ENCODE measurements at regions not wholly inside any gene's neighbourhood (a gene's known extent, or its start where the extent isn't known, plus 50 kb on each side); places are given as distances from the start of the nearest gene placed in this dataset.

DNA sequence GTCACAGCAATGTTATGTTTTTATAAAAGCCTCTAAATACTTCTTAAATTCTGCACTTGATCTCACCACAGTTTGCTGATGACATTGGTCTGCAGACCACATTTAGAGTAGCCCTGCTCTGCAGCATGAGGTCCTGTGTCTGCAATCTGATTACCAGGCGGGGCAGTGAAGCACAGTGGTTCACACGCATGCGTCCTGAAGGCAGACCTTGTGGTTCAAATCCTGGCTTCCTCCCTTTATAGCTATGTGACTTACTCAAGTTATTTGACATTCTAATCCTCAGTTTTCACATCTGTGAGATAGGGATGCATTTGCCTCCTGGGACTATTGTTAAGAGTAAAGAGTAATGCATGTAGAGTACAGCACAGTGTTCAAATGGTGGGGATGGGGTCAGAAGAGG is 50.3 kb downstream of the BMAL2 start:
- no peaks in the 10 kb centered on the region for H3K36me3 Mint-ChIP-seq (ENCODE audit: unreplicated experiment)
- H3K4me1 Mint-ChIP-seq (ENCODE audit: low read depth, unreplicated experiment) = no peaks in the 10 kb centered on the region
- H3K9me3 Mint-ChIP-seq (ENCODE audit: unreplicated experiment) = no peaks in the 10 kb centered on the region
- no peak for DNase-seq
- TF ChIP-seq, protein P1, sequence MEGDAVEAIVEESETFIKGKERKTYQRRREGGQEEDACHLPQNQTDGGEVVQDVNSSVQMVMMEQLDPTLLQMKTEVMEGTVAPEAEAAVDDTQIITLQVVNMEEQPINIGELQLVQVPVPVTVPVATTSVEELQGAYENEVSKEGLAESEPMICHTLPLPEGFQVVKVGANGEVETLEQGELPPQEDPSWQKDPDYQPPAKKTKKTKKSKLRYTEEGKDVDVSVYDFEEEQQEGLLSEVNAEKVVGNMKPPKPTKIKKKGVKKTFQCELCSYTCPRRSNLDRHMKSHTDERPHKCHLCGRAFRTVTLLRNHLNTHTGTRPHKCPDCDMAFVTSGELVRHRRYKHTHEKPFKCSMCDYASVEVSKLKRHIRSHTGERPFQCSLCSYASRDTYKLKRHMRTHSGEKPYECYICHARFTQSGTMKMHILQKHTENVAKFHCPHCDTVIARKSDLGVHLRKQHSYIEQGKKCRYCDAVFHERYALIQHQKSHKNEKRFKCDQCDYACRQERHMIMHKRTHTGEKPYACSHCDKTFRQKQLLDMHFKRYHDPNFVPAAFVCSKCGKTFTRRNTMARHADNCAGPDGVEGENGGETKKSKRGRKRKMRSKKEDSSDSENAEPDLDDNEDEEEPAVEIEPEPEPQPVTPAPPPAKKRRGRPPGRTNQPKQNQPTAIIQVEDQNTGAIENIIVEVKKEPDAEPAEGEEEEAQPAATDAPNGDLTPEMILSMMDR (IDR thresholded peaks at IDR 0.05; ENCODE audit: partially characterized antibody, unreplicated experiment) = no peak
- no peak overlapping the region for H3K27ac Mint-ChIP-seq (ENCODE audit: unreplicated experiment)
- H3K4me3 Mint-ChIP-seq (ENCODE audit: unreplicated experiment) = no peak overlapping the region
- no peaks in the 10 kb centered on the region for H3K27me3 Mint-ChIP-seq (ENCODE audit: unreplicated experiment)

DNA sequence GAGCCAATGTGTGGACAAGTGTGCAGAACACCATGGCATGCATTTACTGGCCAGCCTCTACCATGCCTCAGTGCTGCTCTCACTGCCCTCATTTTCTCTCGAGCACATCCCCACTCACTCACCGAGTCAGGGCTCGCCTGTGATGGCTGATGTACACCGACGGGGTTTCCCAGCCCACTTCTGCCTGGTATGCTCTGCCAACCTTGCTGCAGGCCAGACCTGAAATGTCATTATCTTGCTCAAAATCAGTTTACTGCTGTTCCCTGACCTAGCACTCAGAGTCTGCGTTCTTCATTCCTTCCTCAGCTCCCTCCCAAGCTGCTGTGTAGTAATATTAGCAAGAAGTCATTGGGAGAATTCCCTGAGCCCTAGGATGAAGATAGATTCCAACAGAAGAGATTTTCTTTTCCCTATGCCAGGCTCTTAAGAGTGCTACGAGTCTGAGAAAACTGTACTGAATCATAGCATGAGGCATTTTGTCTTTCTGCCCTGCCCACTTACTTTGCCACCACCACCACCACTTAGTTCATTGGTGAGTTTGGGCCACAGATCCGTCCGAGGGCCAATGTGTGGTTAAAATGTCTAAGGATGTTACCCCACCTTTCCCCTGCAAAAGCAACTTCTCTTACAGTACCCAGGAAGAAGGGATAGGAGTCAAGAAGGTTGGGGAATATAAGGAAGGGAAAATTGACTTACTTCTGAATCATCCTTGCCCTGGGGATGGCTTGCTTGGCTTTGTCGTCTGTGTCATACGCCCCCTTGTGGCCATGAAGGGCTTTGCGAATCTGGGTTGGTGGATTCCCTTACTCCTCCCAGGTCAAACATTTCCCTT is 51.0 kb downstream of the BMAL2 start:
- H3K27ac Mint-ChIP-seq (ENCODE audit: unreplicated experiment) = no peak overlapping the region
- peak; percentile 84 for DNase-seq
- no peaks in the 10 kb centered on the region for H3K36me3 Mint-ChIP-seq (ENCODE audit: unreplicated experiment)
- H3K9me3 Mint-ChIP-seq (ENCODE audit: unreplicated experiment) = no peaks in the 10 kb centered on the region
- no peaks in the 10 kb centered on the region for H3K27me3 Mint-ChIP-seq (ENCODE audit: unreplicated experiment)
- no peaks in the 10 kb centered on the region for H3K4me1 Mint-ChIP-seq (ENCODE audit: low read depth, unreplicated experiment)
- no peak overlapping the region for H3K4me3 Mint-ChIP-seq (ENCODE audit: unreplicated experiment)
- TF ChIP-seq, protein P1 (IDR thresholded peaks at IDR 0.05; ENCODE audit: partially characterized antibody, unreplicated experiment) = peak; percentile 92

DNA sequence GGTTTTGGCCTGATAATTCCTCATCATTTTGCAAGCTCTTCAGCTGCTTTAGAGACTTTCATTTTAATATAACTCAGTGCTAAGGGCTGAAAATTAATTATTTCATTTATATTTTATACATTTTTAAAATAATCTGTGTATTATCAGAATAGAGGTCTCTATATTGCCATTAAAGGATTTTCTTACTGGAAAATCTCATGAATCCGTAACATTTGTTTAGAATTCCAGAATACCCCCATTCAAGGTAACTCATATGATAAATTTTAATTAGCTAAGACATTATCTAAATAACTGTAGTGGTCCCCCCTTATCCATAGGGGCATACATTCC is 51.6 kb downstream of the BMAL2 start:
- no peaks in the 10 kb centered on the region for H3K36me3 Mint-ChIP-seq (ENCODE audit: unreplicated experiment)
- no peak overlapping the region for H3K27ac Mint-ChIP-seq (ENCODE audit: unreplicated experiment)
- no peaks in the 10 kb centered on the region for H3K27me3 Mint-ChIP-seq (ENCODE audit: unreplicated experiment)

DNA sequence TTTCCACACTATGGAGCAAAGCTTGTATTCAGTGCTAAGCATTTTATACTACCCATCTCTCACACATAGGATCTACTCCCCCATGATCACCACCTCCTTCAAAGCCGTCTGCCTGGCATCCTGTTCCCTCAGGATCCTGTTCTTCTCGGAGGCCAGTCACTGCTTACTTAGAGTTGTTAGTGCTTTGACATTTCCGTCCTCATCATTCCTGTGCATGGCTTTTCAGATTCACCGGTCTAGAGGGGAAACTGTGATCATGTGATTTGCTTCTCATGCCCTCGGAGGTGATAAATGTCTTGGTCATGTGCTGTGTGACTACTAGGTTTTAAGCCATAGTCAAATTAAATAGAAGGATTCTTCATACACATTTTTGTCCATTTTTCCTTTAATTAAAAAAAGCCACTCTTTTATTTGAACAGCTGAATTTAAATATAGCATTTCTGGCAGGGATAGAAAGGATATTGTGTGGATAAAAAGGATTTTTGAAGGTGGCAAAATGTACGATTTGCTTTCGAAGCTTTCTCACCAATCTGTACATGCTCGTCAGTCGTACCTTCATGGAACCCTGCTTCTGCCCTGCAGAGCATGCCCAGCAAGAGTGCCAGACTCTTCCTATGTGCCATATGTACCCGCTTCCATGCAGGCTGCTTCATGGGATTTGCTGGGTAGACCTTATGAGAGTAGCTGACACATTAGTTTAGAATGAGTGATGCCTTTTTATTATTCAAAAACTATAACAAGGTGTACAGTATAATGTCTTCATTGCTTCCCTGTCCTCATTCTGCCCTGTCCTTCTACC is 53.3 kb downstream of the BMAL2 start:
- Mint-ChIP-seq H3K27ac (ENCODE audit: unreplicated experiment) (no peak overlapping the region), H3K4me1 (ENCODE audit: low read depth, unreplicated experiment) (no peaks in the 10 kb centered on the region), H3K36me3 (ENCODE audit: unreplicated experiment) (no peaks in the 10 kb centered on the region), H3K9me3 (ENCODE audit: unreplicated experiment) (no peaks in the 10 kb centered on the region), H3K27me3 (ENCODE audit: unreplicated experiment) (no peaks in the 10 kb centered on the region), H3K4me3 (ENCODE audit: unreplicated experiment) (no peak overlapping the region)
- TF ChIP-seq, protein P1 (IDR thresholded peaks at IDR 0.05; ENCODE audit: partially characterized antibody, unreplicated experiment) = no peak
- no peak for DNase-seq

More for the DNA sequence above, 51.6 kb downstream of the BMAL2 start:
- H3K4me1 Mint-ChIP-seq (ENCODE audit: low read depth, unreplicated experiment) = no peaks in the 10 kb centered on the region
- TF ChIP-seq, protein P1 (IDR thresholded peaks at IDR 0.05; ENCODE audit: partially characterized antibody, unreplicated experiment) = peak; percentile 32
- DNase-seq = no peak
- no peaks in the 10 kb centered on the region for H3K9me3 Mint-ChIP-seq (ENCODE audit: unreplicated experiment)
- no peak overlapping the region for H3K4me3 Mint-ChIP-seq (ENCODE audit: unreplicated experiment)

DNA sequence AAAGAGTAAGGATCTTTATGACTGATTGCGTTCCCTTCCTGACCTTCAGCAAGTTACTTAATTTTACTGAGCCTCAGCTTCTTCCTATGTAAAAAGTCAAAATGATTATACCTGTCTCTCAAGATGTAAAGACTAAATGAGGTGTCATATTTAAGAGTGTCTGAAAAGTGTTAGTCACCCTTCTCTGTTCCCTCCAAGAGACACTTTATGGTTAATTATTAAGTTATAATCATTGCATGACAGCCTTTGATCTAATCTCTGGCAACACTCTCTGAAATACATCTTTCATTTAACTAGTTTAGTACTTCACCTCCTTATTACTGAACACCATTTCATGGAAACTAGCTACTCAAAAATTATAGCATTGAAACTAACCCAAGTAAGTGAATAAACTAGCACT is 54.8 kb downstream of the BMAL2 start:
- H3K4me3 Mint-ChIP-seq (ENCODE audit: unreplicated experiment) = no peak overlapping the region
- no peaks in the 10 kb centered on the region for H3K4me1 Mint-ChIP-seq (ENCODE audit: low read depth, unreplicated experiment)
- H3K27ac Mint-ChIP-seq (ENCODE audit: unreplicated experiment) = no peak overlapping the region
- H3K9me3 Mint-ChIP-seq (ENCODE audit: unreplicated experiment) = no peaks in the 10 kb centered on the region
- DNase-seq = no peak
- no peaks in the 10 kb centered on the region for H3K27me3 Mint-ChIP-seq (ENCODE audit: unreplicated experiment)
- no peaks in the 10 kb centered on the region for H3K36me3 Mint-ChIP-seq (ENCODE audit: unreplicated experiment)
- TF ChIP-seq, protein P1 (IDR thresholded peaks at IDR 0.05; ENCODE audit: partially characterized antibody, unreplicated experiment) = no peak

Measured in glutamatergic neuron (in vitro differentiated cells).